KMS-11 (cell line): ENCODE measurements at regions not wholly inside any gene's neighbourhood (a gene's known extent, or its start where the extent isn't known, plus 50 kb on each side); places are given as distances from the start of the nearest gene placed in this dataset.

Source experiments
- H2AFZ ChIP-seq: fragments of 200-600 bp; sonication (generic); 2 replicates; pipeline ENCODE4 v1.6.1; 2016; ENCODE audit warnings: antibody characterized with exemption, mixed run types, low read depth
- H3K27ac ChIP-seq: fragments of 200-600 bp; sonication (generic); 2 replicates; pipeline ENCODE4 v1.6.1; 2016; ENCODE audit warnings: mild to moderate bottlenecking, mixed run types
- H3K27me3 ChIP-seq: fragments of 200-600 bp; sonication (generic); 2 replicates; pipeline ENCODE4 v1.6.1; 2017; ENCODE audit warnings: mild to moderate bottlenecking, low read depth, mixed run types, moderate library complexity; ENCODE audit not compliant: insufficient read depth
- H3K36me3 ChIP-seq: fragments of 200-600 bp; sonication (generic); 2 replicates; pipeline ENCODE4 v1.6.1; 2017; ENCODE audit warnings: mild to moderate bottlenecking, mixed run types; ENCODE audit not compliant: insufficient read depth
- H3K4me1 ChIP-seq: fragments of 200-600 bp; sonication (generic); 2 replicates; pipeline ENCODE4 v1.6.1; 2016; ENCODE audit warnings: mild to moderate bottlenecking, low read depth, mixed run types; ENCODE audit not compliant: poor library complexity, severe bottlenecking
- H3K4me2 ChIP-seq: fragments of 200-600 bp; sonication (generic); 2 replicates; pipeline ENCODE4 v1.7.0; 2016; ENCODE audit warnings: mild to moderate bottlenecking, mixed run types
- H3K4me3 ChIP-seq: fragments of 200-600 bp; sonication (generic); IDR thresholded peaks from 2 replicates; pipeline ENCODE4 v1.6.1; 2017; ENCODE audit warnings: low read depth, low read length, mixed read lengths; ENCODE audit not compliant: insufficient read depth
- H3K79me2 ChIP-seq: fragments of 200-600 bp; sonication (generic); 2 replicates; pipeline ENCODE4 v1.6.1; 2016; ENCODE audit warnings: low read depth, mixed run types; ENCODE audit not compliant: insufficient read depth
- H3K9ac ChIP-seq: fragments of 200-600 bp; sonication (generic); 2 replicates; pipeline ENCODE4 v1.6.1; 2016; ENCODE audit warnings: mild to moderate bottlenecking, mixed run types
- H4K20me1 ChIP-seq: fragments of 200-600 bp; sonication (generic); 2 replicates; pipeline ENCODE4 v1.6.1; 2016; ENCODE audit warnings: mild to moderate bottlenecking, mixed run types; ENCODE audit not compliant: insufficient read depth
- CTCF ChIP-seq: fragments of 200-600 bp; sonication (generic); conservative IDR thresholded peaks from 2 replicates; pipeline ENCODE4 v1.6.1; 2017; ENCODE audit warnings: low read depth, mild to moderate bottlenecking, antibody characterized with exemption, low read length, moderate library complexity, mixed read lengths

- Histone ChIP-seq H3K9ac (no peak overlapping the region), H4K20me1 (no peaks in the 10 kb centered on the region), H2AFZ (no peak overlapping the region), H3K4me2 (no peak overlapping the region), H3K4me3 (no peak overlapping the region), H3K27ac (no peak overlapping the region), H3K79me2 (no peaks in the 10 kb centered on the region), H3K27me3 (no peaks in the 10 kb centered on the region), H3K36me3 (no peaks in the 10 kb centered on the region), H3K4me1 (no peaks in the 10 kb centered on the region)
- no peak for TF ChIP-seq CTCF
These were observed 472.1 kb downstream of the SOX2 start for GRCh38 chr3:182183716-182184430.

GRCh38 chr3:182185313-182185712, 473.6 kb downstream of the SOX2 start:
- H2AFZ ChIP-seq: no peak overlapping the region
- H3K4me3 ChIP-seq: no peak overlapping the region
- H3K27me3 ChIP-seq: no peaks in the 10 kb centered on the region
- no peak overlapping the region for H3K9ac ChIP-seq
- H3K27ac ChIP-seq: no peak overlapping the region
- no peak for TF ChIP-seq CTCF
- H3K4me1 ChIP-seq: no peaks in the 10 kb centered on the region
- H4K20me1 ChIP-seq: no peaks in the 10 kb centered on the region
- no peaks in the 10 kb centered on the region for H3K79me2 ChIP-seq
- H3K36me3 ChIP-seq: no peaks in the 10 kb centered on the region
- no peak overlapping the region for H3K4me2 ChIP-seq

GRCh38 chr3:182190056-182190455, 478.3 kb downstream of the SOX2 start:
- H3K27me3 ChIP-seq: no peaks in the 10 kb centered on the region
- no peaks in the 10 kb centered on the region for H3K36me3 ChIP-seq
- H3K79me2 ChIP-seq: no peaks in the 10 kb centered on the region
- no peak overlapping the region for H2AFZ ChIP-seq
- H4K20me1 ChIP-seq: no peaks in the 10 kb centered on the region
- H3K4me1 ChIP-seq: no peaks in the 10 kb centered on the region
- TF ChIP-seq CTCF: no peak
- H3K9ac ChIP-seq: no peak overlapping the region
- no peak overlapping the region for H3K27ac ChIP-seq
- no peak overlapping the region for H3K4me2 ChIP-seq
- H3K4me3 ChIP-seq: no peak overlapping the region

- Histone ChIP-seq H3K4me3 (no peak overlapping the region), H3K9ac (no peak overlapping the region), H3K4me2 (no peak overlapping the region), H3K27me3 (no peaks in the 10 kb centered on the region), H4K20me1 (no peaks in the 10 kb centered on the region), H3K27ac (no peak overlapping the region), H3K36me3 (no peaks in the 10 kb centered on the region), H3K4me1 (no peaks in the 10 kb centered on the region), H2AFZ (no peak overlapping the region), H3K79me2 (no peaks in the 10 kb centered on the region)
- TF ChIP-seq CTCF: no peak
These were observed 486.6 kb downstream of the SOX2 start for GRCh38 chr3:182198345-182198744.
